Cerebellar cortex (tissue), 1 donor: ENCODE measurements at regions not wholly inside any gene's neighbourhood (a gene's known extent, or its start where the extent isn't known, plus 50 kb on each side); places are given as distances from the start of the nearest gene placed in this dataset.
"Not testable (repeated sequence)": the region's sequence is repeated elsewhere in the genome, so short reads cannot be mapped to it uniquely, and the experiment has no call there.

Experiments
- DNase-seq: peaks from one replicate; pipeline ENCODE4 v3.0.0-alpha.2; 2015; ENCODE audit warnings: low spot score

DNA sequence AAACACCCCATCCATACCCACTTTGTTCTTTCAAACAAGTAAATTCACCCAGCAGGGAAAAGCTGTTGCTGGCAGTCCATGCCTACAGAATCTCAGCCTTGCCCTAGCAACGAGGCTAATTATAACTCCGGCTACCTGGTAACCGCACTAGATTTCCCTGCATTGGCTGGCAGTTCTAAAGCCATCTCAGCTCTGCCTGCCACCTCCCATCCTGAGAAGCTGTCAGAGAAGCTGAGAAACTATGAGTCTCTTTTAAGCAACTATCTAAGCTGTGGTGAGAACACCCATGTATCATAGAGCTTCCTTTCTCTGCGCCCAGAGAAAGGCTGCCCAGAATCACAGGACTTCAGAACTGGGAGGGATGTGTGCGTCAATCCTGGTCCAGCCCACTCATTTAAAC lies 126.5 kb upstream of the NBPF9 start:
- not testable (repeated sequence) for DNase-seq

DNA sequence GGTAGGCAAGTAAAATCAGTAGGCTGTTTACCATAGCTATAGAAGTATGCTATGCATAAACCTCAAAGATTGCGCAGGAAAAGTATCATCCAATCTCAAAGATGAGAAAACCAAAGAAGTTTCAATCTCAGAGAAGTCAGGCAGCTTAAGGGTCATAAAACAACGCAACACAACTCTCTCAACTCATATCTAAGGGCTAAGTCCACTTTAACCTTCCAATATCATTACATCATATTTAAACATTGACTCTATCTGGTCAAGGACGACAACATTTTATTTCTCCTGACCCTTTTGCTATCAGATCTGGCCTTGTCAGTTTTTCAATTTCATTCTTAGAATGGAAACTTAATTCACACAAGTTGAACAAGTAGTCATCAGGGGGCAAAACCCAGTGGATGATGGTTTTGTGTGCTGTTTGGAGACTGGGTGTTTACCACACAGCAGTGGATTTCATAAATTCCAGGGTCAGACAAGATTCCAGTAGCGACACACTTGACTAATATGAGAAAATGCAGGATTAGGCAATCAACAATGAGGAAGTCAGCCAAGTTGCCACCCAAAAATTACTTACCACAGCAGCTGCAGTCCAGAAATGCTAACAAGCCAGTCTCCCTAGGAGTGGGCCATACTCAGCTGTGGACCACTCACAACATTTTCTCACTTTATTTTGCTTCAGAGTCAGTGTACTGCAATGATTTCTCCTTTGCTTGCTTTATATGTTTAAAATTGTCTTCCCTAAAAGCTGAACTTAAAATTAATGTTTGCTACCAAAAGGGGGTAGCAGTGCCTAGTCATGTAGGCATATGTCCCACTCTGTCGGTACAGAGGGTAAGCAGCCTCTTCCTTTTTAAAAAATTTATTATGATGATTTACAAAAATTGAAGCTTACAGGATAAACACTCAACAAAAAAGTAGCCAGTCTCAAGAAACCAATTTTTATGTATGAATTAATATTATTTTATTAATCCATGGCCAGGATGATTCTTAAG lies 131.9 kb upstream of the NBPF9 start:
- DNase-seq: not testable (repeated sequence)

DNA sequence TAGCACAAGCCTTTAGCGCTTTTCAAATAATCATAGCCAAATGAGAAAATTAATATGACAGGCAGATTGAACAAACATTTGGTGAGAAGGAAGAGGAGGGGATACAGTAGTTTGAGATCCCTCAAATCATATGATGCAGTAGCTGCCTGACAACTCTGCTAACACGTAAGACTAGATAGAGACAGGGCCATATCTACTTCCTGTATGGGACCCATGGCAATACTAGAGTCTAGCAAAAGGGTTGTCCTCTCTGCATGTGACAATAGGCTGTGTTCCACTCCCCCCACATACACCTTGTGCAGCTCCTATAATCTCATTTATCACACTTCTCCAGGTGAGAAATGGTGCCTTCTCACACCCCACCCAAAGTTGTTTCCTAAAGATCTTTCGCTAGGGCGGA lies 134.2 kb upstream of the NBPF9 start:
- DNase-seq: not testable (repeated sequence)

DNA sequence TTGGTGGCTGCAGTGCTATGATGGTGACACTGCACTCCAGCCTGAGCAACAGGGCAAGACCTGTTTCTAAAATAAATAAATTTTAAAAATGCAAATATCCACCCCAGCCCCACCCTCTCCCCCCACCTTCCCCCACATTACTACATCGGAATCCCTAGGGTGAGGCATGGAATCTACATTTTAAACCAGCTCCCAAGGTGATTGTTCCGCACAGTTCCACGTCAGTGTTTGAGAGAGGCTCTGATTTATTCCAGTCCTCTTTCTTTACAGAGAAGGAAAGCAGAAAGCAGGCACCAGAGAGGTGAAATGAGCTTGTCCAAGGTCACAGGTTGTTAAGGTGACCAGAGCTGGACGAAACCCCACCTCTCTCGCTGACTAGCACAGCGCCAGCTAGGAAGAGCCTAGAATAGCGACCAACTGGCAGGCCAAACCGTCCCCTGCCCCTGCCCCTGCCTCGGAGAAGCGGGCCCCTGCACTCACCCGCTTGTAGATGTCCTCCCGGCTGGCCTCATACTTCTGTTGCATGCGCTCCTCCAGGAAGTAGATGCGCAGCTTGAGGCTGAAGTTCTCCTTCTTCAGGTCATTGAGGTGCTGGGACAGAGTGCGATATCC lies 136.7 kb upstream of the NBPF9 start:
- DNase-seq: not testable (repeated sequence)

DNA sequence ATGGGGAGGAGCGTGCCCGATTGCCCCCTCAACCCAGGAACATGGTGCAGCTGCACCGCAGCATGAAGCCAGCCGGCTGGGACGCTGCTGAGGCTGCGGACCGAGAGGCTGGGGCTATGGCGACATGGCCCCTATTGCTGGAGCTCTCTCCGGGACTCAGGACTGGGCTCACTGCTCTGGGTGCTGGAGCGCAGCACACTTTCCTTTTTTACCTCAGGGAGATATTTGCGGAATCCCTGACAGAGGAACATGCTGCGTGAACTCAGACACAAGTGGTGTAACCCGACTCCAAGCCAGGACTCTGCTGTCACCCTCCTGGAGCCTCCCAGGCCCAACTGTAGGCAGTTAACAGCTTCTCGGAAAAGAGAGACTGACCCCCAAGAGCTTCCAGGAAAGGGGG lies 137.2 kb upstream of the NBPF9 start:
- DNase-seq: not testable (repeated sequence)

DNA sequence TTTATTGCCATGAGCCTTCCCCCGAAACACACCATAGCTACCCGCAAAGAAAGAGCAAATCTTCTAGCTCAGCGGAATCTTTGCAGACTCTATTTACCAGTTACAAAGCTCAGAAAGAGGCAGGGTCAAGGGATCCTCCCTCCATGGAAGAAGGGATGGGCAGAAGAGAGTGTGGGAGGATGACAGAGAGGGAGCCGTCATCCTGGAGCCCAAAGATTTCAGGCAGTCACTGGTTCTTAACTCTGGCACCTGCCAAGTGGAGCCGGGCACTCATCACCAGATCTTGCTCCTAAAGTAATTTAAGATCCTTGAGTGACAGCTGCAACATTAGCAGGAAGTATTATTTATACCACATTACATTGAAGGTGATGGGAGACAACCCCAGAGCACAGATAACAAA lies 137.9 kb upstream of the NBPF9 start:
- not testable (repeated sequence) for DNase-seq

DNA sequence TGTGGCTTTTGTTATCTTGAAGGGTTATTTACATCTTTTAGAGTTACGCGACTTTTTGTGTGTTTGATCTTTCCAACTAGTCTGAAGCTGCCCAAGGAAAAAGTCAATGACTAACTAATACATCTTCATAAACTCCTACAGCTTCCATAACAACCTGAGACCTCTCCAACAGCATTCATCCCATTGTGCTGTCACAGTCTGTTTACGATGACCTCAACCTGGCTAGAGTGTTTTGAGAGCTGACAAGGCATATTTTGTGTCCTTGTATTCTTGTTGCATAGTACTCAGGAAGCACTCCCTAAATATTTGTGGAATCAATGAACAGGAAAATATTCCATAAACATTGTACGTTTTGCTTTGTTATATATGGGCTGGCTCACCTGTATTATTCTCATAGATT lies 140.2 kb upstream of the NBPF9 start:
- not testable (repeated sequence) for DNase-seq

DNA sequence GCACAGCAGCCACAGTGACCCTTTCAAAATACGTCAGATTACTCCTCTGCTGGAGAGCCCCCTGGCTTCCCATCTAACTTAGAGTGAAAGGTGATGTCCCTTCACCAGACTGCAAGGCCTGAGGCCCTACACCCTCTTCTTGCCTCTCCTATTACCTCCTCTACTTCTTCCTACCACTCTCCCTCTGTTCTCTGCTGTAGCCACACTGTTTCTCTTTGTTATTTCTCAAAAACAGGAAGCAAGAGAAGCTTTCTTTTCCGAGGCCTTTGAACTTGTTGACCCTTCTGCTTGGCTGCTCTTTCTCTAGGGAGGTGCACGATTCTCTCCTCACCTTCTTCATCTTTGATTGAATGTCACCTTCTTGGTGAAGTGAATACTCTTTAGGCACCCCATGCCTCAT lies 141.3 kb upstream of the NBPF9 start:
- DNase-seq: not testable (repeated sequence)

DNA sequence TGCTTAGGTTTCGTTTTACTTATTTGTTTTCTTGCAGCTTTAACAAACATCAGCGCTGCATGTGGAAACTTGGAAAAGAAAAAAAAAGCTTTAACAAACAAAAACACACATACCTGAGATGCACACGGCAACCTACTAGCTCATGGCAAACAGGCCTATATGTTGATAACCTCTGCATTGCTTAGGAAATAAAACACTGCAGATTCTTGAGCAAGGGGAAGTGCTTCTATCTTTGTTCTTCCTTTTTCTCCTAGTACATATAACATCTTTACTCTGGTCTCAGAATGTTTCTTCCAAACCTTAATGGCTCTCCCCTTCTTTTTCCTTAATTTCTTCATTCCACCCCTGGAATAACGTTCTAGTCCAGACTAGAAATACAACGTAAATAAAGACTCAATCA lies 142.9 kb upstream of the NBPF9 start:
- DNase-seq: not testable (repeated sequence)

DNA sequence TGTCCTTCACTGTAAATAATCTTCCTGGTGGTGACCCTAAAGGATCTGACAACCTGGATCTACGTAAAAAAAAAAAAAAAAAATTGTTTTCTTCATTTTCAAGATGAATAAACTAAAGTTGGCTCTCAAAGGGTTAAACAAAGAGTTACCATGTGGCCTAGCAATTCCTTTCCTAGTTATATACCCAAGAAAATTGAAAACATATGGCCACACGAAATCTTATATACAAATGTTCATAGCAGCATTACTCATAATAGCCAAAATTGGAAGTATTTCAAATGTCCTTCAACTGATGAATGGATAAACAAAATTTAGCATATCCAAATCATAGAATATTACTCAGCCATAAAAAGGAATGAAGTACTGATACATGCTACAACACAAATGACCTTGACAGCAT lies 145.3 kb upstream of the NBPF9 start:
- not testable (repeated sequence) for DNase-seq

DNA sequence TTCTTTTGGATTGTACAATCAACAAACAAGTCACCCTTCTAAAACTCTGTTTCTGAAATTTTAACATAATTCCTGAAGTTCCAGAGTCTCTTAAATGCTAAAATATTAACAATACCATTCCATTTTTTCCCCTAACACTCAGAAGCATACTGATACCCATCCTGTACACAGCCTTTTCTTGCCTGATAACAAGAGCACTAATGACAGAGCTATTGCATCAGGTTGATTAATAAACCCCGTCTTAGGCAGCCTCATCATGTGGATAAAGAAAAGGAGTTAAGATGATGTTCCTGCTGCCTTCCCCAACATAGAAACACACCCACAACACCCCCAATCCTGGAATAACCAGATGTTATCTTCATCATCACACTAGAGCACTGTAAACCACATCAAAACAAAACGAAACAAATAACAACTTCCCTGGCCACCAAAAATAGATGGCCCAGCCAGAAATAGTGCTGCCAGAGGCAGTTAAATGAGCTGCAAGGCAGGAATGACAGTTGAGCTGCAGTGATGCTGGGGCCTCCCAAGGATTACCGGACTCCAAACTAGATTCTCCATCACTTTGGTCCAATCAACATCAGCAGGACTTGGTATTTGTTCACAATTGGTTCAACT lies 146.6 kb upstream of the NBPF9 start:
- DNase-seq: not testable (repeated sequence)

DNA sequence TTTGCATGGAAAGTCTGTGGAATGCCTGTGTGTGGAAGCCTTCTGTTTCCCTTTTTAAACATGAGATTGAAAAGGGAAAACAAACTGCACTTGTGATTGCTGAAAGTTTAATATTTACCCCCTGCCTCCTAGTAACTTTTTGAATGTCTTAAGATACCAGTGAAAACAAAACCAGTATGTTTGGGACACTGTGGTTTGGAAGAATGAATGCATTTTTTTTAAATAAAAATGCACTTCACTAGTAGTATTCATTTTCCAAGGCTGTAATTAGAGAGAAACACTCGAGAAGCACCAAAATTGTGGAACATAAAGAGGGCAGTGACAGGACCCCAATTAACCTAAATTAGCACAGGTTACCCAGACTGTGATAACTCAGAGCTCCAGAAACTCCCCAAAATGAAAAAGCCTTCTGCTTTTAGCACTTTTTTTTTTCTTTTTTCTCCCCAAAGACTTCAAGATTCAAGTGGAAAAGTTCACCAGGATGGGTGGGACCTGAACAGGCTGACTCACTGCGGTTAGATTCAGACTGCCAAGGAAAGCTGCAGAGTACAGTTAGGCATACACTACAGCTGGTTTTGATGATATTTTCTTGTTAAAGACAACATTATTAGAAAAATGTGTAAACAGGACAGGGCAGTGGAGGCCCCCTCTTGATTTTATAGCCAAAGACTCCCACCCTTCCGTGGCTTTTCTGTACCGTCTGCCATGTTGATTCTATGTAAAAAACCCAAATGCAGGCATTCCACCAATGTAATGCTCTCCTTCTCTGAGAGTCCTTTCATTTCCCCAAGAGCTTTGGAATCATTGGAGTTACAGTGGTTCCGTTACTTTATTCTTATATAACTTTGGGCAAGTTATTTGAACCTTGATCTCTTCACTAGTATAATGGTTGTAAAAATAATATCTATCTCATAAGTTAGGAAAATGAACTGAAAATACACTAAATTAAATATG lies 151.8 kb upstream of the NBPF9 start:
- DNase-seq: not testable (repeated sequence)

DNA sequence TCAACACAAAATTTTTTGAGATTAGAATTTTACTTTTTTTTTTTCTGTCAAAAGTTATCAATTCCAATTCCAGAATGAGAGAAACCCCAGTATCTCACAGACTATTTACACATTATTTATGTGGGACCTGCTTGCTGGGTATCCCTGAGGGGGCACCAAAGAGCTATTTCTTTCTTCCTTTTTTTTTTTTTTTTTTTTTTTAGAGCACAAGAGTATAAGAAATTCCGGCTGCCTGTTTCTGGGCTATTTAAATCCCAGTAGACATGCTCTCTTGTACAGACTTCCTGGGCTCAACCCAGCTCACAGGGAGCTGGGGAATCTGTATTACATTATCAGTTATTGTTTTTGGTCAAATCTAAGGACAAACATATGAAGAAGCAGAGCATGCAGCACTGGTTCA lies 156.9 kb upstream of the NBPF9 start:
- DNase-seq: not testable (repeated sequence)

DNA sequence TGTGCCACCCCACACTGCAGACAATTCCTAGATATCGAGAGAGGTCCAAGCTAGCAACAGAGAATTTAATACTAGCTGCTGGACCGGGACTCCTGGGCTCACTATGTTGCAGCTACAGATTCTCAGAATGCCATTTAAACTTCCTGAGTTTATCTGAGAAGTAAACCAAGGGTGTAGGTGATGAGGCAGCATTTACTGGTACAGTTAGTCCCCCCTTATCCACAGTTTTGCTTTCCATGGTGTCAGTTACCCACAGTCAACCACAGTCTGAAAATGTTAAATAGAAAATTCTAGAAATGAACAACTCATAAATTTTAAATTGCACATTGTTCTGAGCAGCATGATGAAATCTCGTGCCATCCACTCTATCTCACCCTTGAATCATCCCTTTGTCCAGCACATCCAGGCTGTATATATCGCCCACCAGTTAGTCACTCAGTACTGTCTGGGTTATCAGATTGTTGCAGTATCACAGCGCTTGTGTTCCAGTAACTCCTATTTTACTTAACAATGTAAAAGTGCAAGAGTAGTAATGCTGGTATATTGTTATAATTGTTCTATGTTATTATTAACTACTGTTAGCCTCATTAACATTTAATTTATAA lies 157.5 kb upstream of the NBPF9 start:
- not testable (repeated sequence) for DNase-seq

DNA sequence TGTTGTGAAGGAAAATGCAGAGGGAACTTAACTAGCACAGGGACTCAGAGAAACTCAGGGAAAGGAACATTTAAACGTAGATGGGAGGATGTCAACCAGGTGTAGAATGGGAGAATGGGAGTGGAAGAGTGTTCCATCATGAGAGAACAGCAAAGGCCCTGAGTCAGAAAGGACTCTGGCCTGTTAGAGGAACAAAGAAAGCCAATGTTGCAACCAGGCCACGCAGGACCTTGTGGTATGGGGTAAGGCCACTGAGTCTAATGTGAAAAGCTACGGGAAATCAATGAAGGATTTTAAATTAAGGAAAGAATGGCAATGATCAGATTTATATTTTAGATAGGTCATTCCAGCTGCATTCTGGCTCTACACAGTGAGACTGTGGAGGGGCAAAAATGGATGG lies 163.9 kb upstream of the NBPF9 start:
- not testable (repeated sequence) for DNase-seq

DNA sequence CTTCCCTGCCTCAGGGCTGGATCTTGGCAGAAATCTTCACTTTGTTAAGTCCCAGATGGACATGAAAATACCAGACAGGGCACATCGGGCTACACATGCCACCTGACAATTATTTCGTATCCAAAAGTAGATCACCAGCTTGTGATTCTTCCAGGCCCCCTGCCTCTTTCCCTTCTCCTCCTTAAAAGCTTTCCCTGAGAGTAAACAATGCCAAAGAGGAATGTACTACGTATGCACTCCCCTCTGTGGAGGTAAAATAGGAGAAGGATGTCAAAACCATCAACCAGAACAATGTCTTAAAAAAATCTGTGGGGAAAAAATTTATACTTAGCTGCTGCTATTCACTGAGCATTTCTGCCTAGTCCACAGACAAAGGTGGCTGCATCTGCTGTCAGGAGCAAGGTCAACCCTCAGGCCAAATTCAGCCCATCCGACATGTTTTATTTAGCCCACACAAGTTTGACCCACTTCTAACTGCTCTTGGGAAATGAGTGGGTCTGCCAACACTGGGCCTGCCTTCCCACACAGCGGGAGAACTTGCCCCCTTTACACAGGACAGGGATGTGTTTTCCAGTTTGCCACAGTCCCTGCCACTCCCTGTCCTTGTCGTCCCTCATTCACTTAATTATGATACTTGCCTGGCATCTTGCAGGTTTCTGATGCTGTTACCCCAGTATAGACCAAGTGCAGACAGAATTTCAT lies 165.8 kb upstream of the NBPF9 start:
- not testable (repeated sequence) for DNase-seq

DNA sequence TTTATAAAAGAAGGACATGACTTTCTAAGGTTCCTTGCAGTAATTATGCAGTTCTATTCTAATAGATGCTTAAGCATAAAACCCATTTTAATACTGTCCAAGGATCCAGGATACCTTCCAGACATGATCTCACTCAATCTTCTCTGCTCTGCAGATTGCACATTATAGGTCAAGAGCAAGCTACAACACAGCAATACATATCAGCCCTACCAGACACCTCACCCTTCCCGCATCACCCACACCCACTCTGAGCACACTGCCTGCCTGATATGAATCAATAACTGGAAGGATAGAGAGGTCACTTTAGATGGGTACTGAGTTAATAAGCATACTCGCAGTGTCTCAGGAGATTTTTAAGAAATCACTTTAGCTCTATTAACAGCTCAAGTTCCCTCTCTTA lies 166.5 kb upstream of the NBPF9 start:
- not testable (repeated sequence) for DNase-seq

DNA sequence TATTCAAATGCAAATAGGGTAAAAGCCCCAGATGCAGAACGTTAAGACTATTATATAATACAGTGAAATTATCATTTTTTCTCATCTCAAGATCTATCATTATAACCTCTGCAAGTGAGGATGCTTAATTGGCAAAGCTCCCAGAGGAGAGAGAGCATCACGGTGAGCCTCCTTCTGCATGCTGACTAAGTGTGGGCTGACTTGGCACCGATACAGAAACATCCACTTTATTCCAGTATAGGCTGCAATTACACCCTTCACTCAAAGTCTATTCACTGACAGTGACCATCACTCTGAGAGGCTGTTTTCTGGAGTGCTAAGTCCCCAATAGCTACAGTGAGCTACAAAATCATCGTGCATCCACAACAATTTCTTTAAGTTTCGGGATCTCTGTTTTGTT lies 171.1 kb upstream of the NBPF9 start:
- DNase-seq: not testable (repeated sequence)

DNA sequence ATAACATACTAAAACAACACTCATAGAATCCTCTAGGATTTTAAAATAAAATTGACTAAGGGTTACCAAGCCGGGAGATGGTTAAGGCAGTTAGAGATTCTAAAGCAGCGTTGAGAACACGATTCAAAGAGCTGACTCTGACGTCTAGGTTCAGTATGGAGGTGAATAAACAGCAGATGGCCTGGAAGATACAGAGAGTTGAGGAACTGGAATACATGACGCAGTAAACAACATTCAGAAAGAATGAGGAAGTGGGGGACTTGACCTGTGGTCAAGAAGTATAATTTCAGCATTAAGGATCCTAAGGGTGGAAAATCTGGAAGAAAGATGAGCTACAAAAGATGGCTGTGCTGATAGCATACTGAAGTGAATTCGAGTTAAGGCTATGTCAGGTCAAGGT lies 172.5 kb upstream of the NBPF9 start:
- DNase-seq: not testable (repeated sequence)

DNA sequence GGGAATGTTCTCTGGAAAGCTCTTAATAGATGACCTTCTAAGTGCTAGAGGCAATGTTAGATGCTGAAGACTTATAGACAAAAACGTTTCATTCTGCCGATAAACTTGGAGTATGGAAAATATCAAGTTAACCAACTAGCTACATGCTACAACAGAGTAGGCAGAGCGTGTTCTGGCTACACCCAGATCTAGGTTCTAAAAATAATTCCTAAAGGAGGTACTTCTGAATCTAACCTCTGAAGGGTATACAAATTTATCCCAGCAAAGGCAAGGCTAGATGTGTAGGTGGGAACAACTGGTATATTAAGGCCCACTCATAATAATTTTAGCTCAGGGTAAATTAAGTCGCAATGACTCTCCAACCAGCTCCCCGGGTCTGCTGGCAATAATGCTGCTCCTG lies 173.1 kb upstream of the NBPF9 start:
- DNase-seq: not testable (repeated sequence)
